Activated CD8-positive, alpha-beta memory T cell treated with anti-CD3 and anti-CD28 coated beads for 36 hours (primary cell): ENCODE measurements at regions not wholly inside any gene's neighbourhood (a gene's known extent, or its start where the extent isn't known, plus 50 kb on each side); places are given as distances from the start of the nearest gene placed in this dataset.
"Not testable (repeated sequence)": the region's sequence is repeated elsewhere in the genome, so short reads cannot be mapped to it uniquely, and the experiment has no call there.

Experiments used
- CTCF ChIA-PET: fragments of 350-600 bp; sonication (Branson Sonifier 250); formaldehyde crosslinking; loops from one replicate; lab custom pipeline; 2021; ENCODE audit warnings: antibody characterized with exemption; lab: Charles Lee
- POLR2A ChIA-PET: fragments of 350-600 bp; sonication (Branson Sonifier 250); formaldehyde crosslinking; loops from one replicate; lab custom pipeline; 2021; ENCODE audit warnings: antibody characterized with exemption; lab: Charles Lee

DNA sequence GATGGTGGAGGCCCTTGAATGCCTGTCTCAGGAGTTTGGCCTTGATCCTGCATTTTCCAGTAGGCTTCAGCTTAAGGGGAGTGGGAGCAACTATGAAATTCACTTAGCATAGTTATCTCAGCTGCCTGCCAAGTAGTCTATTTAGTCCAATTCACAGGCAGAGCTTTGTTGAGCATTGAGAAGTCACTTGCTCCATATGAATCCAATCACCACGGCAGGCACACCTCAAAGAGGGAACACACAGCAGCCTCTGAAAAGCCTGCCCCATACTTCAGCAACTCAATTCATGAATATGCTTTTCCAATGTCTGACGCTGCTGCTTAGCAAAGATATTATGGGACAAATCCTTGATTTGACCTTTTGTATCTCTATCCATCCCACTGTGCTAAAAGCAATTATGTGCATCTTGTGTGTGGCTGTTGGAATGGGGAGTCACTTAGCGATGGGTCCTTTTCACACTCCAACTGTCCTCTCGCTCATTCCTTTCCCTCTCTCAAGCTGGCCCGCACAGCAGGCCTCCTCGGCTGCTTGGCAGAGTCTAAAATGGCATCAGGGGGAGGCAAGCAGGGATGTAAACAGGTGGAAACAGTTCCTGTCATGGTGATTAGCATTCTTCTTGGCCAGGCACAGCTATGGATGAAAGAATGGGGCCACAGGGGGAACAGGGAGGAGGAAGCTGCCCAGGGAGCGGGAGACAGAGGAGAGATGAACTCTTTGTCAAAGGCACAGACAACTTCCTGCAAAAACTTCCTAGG, 56.0 kb upstream of the LRPPRC start:
- ChIA-PET POLR2A (no interaction called here), CTCF (interaction anchor here (0.6 kb wide), 1 partner anchor 331 kb away, joined by 3 read pairs; no protein-coding TSS in a partner anchor)

DNA sequence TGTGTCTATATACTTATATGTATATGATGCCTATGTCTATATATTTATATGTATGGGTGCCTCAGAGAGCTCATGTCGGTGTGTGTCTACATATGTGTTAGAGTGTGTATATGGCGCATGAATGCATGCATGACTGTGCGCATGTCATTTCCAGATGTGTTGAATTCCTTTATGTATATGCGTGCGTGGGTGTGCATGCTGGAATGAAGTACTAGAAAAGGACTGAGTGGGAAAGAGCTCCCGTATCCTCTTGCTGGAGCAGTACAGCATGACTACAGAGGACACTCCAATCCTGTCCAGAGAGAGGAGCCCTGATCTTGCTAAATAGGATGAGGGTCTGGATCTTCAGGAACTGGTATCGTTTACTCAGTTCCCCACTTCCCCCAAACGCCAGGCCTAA, 56.8 kb upstream of the LRPPRC start:
- CTCF ChIA-PET, result interaction anchor here (0.6 to 0.8 kb wide), 2 partner anchors 8 to 332 kb away, joined by 3 to 4 read pairs; no protein-coding TSS in a partner anchor

DNA sequence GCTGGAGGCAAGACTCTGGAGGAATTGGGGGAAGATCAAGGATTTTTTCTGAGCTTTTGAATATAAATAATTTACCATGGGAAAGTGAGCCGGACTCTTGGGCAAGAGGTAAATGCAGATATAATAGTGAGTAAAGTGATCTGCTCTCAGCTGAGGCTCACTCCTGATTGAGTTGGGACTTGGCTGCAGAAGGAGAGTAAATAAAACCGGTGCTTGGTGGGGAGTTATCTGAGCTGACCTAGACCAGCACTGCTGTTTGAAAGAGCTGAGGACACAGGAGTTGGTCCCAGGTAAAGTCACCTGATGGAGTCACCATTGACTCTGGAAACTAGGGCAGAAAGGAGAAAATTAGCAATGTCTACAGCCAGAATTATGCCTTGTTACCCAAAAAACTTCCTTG, 57.3 kb upstream of the LRPPRC start:
- ChIA-PET CTCF (interaction anchor here (0.8 kb wide), 1 partner anchor 9 kb away, joined by 4 read pairs; no protein-coding TSS in a partner anchor), POLR2A (no interaction called here)

More for the DNA sequence above, 56.8 kb upstream of the LRPPRC start:
- POLR2A ChIA-PET, result no interaction called here

DNA sequence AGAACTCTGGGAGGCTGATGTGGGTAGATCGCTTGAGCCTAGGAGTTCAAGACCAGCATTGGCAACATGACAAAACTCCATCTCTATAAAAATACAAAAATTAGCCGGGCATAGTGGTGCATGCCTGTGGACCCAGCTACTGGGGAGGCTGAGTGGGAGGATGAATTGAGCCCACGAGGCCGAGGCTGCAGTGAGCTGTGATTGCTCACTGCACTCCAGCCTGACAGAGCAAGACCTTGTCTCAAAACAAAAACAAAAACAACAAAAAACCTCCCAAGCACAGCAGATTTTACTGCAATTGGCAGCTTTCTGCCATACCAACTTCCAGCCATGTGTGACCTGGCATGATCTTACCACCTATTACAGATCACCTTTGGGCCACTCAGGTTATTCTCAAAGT, 57.7 kb upstream of the LRPPRC start:
- POLR2A ChIA-PET, result no interaction called here
- CTCF ChIA-PET, result no interaction called here

DNA sequence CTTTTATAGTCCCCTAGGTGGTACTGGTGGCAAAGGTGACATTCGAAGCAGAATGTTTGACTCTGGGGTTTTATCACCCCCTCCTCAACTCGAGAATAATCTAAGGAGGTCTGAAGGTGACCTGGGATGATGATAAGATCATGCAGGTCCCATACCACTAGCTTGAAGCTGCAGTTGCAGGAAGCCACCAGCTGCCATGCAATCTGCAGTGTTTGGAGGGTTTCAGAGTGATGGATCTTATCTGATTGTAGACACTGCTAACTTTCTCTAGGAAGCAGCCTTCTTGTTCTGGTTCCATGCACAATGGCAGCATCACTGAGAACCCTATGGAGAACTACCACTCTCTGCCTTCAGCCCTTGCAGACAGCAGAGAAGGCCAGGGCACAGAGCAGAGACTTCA, 59.4 kb upstream of the LRPPRC start:
- POLR2A ChIA-PET, result no interaction called here
- CTCF ChIA-PET, result no interaction called here

DNA sequence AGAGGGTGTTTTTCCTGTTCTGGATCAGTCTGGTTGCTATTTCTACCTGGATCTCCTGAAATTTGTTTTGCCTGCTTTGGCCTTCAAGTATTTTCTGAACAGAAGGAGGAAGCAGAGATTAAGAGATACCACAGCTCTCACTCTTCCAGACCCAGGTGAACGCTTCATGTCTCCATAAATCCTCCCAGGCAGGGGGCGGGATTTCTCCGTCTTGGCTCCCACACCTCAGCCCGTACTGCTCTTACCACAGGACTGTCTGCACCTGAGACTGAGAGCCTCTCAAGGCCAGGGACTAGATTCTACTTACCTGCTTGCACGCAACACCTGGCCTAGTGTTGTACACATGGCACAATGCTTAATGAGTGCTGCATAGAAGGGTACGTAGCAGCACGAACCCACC, 59.9 kb upstream of the LRPPRC start:
- ChIA-PET CTCF (no interaction called here), POLR2A (no interaction called here)

DNA sequence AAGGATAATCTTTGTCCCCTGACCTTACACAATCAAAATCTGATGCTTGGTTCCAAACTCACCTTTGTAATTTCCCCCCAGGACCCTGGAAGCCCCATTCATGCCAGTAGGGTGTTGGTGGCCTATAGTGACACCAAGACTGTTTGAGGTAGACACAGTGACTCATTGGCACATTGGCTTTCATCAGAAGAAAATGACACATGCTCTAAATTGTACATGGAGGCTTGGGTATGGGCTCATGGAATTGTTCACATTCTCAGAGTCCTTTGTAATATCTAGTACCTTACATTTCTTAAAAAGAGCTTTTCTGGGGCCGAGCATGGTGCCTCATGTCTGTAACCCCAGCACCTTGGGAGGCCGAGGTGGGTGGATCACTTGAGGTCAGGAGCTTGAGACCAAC, 61.2 kb upstream of the LRPPRC start:
- ChIA-PET POLR2A (no interaction called here), CTCF (no interaction called here)

DNA sequence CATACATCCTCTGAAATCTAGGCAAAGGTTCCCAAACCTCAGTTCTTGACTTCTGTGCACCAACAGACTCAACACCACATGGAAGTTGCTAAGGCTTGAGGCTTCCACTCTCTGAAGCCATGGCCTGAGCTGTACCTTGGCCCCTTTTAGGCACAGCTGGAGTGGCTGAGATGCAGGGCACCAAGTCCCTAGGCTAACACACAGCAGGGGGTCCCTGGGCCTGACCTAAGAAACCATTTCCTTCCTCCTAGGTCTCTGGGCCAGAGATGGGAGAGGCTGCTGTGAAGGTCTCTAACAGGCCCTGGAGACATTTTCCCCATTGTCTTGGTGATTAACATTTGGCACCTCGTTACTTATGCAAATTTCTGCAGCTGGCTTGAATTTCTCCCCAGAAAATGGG, 64.5 kb upstream of the LRPPRC start:
- CTCF ChIA-PET, result not testable (repeated sequence)

DNA sequence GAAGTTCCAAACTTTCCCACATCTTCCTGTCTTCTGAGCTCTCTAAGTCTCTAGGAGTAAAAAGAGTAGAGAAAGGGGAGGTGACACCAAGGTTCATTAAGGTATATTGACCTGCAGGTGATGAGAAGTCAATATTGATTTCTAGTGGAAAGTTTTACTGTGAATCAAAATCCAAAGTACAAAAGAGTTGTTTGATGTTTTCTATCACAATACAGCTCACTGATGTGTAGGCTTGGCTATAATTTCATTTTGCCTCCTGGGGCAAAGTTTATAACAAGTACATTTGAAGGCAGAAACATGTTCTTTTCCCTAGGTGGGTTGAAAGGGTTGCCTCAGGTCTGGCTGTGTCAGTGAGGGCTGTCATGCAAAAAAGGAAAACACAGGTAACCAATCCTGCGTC, 65.2 kb upstream of the LRPPRC start:
- CTCF ChIA-PET, result no interaction called here
- POLR2A ChIA-PET, result no interaction called here

More for the DNA sequence above, 64.5 kb upstream of the LRPPRC start:
- POLR2A ChIA-PET, result not testable (repeated sequence)

DNA sequence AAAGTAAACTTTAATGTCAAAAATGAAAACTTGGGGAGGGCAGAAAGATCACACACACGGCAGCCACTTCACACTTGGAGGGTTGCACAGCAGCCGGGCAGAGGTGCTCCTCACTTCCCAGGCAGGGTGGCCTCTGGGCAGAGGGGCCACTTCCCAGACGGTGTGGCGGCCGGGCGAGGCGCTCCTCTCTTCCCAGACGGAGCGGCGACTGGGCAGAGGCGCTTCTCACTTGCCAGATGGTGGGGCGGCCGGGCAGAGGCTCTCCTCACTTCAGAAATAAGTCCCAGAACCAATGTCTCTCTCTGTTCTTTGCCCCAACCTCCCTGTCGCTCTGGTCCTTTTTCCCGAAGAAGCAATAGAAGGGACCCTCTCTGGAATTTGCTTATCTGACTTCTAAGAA, 65.7 kb upstream of the LRPPRC start:
- CTCF ChIA-PET, result no interaction called here
- POLR2A ChIA-PET, result no interaction called here

DNA sequence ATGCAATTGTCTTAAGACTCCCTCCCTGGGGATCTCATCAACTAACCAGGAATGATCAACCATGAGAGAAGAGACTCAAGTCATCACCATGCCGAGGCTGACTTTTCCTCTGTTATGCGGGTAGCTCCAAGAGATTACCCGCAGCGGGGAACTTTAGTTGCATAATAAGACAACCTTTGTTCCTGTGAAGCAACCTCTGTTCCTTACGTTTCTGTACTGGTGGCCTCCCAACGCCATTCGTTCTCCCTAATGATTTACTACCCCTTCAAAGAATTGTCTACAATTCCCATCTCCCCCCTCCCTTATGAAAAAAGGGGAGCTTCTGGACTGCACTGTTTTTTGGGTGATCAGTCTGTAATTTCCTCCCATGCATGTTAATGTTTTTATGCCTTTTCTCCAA, 66.1 kb upstream of the LRPPRC start:
- ChIA-PET CTCF (no interaction called here), POLR2A (no interaction called here)

DNA sequence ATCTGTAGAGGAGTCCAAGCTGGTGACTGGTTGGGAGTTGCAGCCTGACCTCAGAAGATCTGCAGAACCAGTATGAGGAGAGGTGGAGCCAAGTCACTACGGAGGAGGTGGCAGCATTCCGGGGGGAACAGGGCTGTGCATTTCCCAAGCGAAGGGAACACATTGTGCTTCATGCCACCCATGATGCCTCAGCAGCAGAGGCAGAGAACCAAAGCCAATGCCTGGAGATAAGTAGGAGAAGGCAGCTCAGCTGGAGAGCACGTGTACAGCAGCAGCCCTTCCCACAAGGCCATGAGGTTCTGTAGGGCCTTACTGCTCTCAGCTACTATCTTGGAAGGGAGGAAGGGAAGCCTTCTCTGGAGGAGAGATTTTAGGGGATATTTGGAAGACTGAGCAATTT, 67.2 kb upstream of the LRPPRC start:
- ChIA-PET POLR2A (no interaction called here), CTCF (no interaction called here)

DNA sequence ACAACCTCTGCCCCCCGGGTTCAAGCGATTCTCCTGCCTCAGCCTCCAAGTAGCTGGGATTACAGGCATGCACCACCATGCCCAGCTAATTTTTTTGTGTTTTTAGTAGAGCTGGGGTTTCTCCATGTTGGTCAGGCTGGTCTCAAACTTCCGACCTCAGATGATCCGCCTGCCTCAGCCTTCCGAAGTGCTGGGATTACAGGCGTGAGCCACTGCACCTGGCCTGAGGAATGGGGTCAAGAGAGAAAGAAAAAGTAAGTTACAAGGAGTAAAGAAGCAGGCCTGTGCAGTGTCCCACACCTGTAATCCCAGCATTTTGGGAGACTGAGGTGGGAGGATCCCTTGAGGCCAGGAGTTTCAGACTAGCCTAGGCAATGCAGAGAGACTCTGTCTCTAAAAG, 68.5 kb upstream of the LRPPRC start:
- POLR2A ChIA-PET, result not testable (repeated sequence)
- CTCF ChIA-PET, result interaction anchor here (1.2 kb wide), 1 partner anchor 9 kb away, joined by 3 read pairs; no protein-coding TSS in a partner anchor

DNA sequence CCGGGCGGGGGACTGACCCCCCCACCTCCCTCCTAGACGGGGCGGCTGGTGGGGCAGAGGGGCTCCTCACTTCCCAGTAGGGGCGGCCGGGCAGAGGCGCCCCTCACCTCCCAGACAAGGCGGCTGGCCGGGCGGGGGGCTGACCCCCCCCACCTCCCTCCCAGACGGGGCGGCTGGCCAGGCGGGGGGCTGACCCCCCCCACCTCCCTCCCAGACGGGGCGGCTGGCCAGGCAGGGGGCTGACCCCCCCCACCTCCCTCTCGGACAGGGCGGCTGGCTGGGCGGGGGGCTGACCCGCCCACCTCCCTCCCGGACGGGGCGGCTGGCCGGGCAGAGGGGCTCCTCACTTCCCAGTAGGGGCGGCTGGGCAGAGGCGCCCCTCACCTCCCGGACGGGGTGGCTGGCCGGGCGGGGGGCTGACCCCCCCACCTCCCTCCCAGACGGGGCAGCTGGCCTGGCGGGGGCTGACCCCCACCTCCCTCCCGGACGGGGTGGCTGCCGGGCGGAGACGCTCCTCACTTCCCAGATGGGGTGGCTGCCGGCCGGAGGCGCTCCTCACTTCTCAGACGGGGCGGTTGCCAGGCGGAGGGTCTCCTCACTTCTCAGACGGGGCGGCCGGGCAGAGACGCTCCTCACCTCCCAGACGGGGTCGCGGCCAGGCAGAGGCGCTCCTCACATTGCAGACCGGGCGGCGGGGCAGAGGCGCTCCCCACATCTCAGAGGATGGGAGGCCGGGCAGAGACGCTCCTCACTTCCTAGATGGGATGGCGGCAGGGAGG, 71.4 kb upstream of the LRPPRC start:
- POLR2A ChIA-PET, CTCF ChIA-PET: not testable (repeated sequence)

DNA sequence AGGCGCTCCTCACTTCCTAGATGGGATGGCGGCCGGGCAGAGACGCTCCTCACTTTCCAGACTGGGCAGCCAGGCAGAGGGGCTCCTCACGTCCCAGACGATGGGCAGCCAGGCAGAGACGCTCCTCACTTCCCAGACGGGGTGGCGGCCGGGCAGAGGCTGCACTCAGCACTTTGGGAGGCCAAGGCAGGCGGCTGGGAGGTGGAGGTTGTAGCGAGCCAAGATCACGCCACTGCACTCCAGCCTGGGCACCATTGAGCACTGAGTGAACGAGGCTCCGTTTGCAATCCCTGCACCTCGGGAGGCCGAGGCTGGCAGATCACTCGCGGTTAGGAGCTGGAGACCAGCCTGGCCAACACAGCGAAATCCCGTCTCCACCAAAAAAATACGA, 72.0 kb upstream of the LRPPRC start:
- CTCF ChIA-PET, POLR2A ChIA-PET: not testable (repeated sequence)

DNA sequence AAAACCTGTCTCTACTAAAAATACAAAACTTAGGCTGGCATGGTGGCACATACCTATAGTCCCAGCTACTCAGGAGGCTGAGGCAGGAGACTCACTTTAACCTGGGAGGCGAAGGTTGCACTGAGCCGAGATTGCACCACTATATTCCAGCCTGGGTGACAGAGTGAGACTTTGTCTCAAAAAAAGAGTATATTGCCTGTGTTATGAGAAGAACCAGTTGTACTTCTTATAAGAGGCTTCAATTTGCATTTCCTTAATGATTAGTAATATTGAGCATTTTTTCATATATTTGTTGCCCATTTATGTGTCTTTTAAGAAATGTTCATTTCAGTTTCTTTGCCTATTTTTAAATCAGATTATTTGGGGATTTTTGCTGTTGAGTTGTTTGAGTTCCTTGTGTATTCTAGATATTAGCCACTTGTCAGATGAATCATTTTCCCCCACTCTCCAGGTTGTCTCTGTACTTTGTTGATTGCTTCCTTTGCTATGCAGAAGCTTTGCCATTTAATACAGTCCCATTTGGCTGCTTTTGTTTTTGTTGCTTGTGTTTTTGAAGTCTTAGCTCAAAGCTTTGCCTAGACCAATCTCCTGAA, 75.8 kb upstream of the LRPPRC start:
- ChIA-PET CTCF (interaction anchor here (1.9 kb wide), 1 partner anchor 15 kb away, joined by 6 read pairs; no protein-coding TSS in a partner anchor), POLR2A (no interaction called here)

DNA sequence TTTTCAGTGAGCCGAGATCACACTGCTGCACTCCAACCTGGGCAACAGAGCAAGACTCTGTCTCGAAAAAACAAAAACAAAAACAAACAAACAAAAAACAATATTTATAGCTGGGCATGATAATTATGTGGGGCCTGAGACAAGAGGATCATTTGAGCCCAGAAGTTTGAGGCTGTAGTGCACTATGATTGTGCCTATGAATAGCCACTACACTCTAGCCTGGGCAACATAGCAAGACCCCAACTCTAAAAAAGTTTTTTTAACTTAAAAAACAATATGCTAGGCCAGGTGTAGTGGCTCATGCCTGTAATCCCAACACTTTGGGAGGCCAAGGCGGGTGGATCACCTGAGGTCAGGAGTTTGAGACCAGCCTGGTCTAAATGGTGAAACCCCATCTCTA, 77.9 kb upstream of the LRPPRC start:
- CTCF ChIA-PET, result interaction anchor here (1.2 kb wide), 1 partner anchor 9 kb away, joined by 3 read pairs; no protein-coding TSS in a partner anchor
- POLR2A ChIA-PET, result not testable (repeated sequence)

DNA sequence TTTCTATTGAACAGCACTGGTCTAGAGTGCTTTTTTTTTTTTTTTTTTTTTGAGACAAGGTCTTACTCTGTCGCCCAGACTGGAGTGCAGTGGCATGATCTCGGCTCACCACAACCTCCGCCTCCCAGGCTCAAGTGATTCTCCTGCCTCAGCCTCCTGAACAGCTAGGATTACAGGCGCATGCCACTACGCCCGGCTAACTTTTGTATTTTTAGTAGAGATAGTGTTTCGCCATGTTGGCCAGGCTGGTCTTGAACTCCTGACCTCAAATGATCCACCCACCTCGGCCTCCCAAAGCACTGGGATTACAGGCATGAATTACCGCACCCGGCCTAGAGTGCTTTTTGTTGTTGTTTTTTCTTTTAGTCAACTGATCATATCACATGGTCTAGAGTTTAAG, 79.0 kb upstream of the LRPPRC start:
- POLR2A ChIA-PET, CTCF ChIA-PET: not testable (repeated sequence)

DNA sequence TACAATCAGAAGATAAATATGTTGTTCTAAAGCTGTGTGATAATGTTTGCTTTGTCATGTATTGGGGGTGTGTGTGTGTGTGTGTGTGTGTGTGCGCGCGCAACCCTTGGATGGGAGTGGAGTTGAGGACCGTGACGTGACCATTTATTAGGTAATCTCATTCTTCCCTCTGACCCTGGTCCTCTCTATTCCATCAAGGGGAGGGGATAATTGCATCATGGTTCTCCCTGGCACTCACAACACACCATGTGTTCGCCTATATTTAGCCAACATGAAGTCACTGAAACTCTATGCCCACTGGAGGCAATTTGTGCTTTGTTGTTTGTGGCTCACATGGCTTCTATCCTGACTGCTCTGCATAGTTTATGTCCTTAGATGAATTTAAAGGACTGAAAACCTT, 79.8 kb upstream of the LRPPRC start:
- ChIA-PET POLR2A (no interaction called here), CTCF (interaction anchor here (0.6 kb wide), 1 partner anchor 29 kb away, joined by 3 read pairs; no protein-coding TSS in a partner anchor)

DNA sequence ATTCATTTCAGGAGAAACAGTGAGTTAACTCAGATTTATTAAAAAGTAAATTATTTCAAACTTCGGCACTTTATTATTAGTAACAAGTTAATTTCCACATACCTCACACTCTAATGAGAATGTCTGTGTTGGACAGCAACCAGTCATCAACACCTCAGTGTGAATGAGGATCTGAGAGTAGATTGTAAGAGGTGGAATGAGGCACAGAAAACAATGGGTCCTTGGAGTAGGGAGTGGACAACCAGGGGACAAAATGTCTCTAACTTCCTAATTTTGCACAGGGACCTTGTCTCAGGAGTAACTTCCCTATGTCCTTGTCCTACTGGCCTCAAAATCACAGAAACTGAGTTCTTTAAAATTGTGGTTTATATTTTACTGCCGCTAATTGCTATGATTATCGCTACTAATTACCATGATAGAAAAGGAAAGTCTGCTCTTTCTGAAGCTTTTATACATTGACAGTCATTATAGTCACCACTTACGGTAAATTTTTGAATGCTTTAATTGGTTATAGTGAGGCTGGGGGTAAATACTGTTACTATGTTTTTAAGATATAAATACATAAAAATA, 82.2 kb upstream of the LRPPRC start:
- CTCF ChIA-PET, result interaction anchor here (1.2 kb wide), 1 partner anchor 31 kb away, joined by 4 read pairs; no protein-coding TSS in a partner anchor
- POLR2A ChIA-PET, result no interaction called here
